ENCODE measurements at regions not wholly inside any gene's neighbourhood (a gene's known extent, or its start where the extent isn't known, plus 50 kb on each side); places are given as distances from the start of the nearest gene placed in this dataset.

- TF ChIP-seq PAX8 (IDR thresholded peaks at IDR 0.05): no peak
- no peak for TF ChIP-seq SRF (IDR thresholded peaks at IDR 0.05; ENCODE audit: low read depth in 2 of 2, low read length in 2 of 2)
- no peak for TF ChIP-seq POLR2A (IDR thresholded peaks at IDR 0.05; ENCODE audit: low read depth, low read length)
- no peak for TF ChIP-seq CTCF (IDR thresholded peaks at IDR 0.05 in 2 of 3, conservative IDR thresholded peaks at IDR 0.05 in 1 of 3; ENCODE audit: control insufficient read depth in 2 of 3, extremely low read depth in 1 of 3, insufficient read depth in 1 of 3, low read depth in 3 of 3, low read length in 3 of 3)
- TF ChIP-seq CBFB (IDR thresholded peaks at IDR 0.05; ENCODE audit: low read depth): no peak
- no peak for TF ChIP-seq SPI1 (IDR thresholded peaks at IDR 0.05; ENCODE audit: borderline replicate concordance, insufficient read depth, low read depth, low read length)
- no peak for TF ChIP-seq ZNF274 (IDR thresholded peaks at IDR 0.05; ENCODE audit: insufficient read depth, insufficient read length)
- no peak for TF ChIP-seq RAD21 (IDR thresholded peaks at IDR 0.05; ENCODE audit: insufficient read depth, low read depth, low read length)
- no peak for TF ChIP-seq ATF3 (IDR thresholded peaks at IDR 0.05; ENCODE audit: borderline replicate concordance, extremely low read depth, low read depth, low read length)
- no peak for TF ChIP-seq HCFC1 (IDR thresholded peaks at IDR 0.05; ENCODE audit: low read length)
- no peak for TF ChIP-seq MAX (IDR thresholded peaks at IDR 0.05; ENCODE audit: low read depth, low read length)
Observed at GRCh38 chr6:71421611-71422010, 133.0 kb downstream of the OGFRL1 start.
